Gastroesophageal sphincter (tissue), 3 donors: ENCODE measurements at regions not wholly inside any gene's neighbourhood (a gene's known extent, or its start where the extent isn't known, plus 50 kb on each side); places are given as distances from the start of the nearest gene placed in this dataset.

Experiments
- CTCF ChIP-seq, 4 experiments: fragments of 200-600 bp in 2 of 4; fragments of 450-650 bp in 2 of 4; sonication (generic) in 1 of 4; IDR thresholded peaks; one replicate each; pipeline ENCODE4 v1.5.1; 2017 to 2019; ENCODE audit warnings: antibody characterized with exemption in 4 of 4, mild to moderate bottlenecking in 2 of 4, moderate library complexity in 2 of 4
- EP300 ChIP-seq: sonication (generic); formaldehyde crosslinking; IDR thresholded peaks from one replicate; pipeline ENCODE4 v1.6.1; 2017; ENCODE audit warnings: antibody characterized with exemption, mild to moderate bottlenecking
- POLR2AphosphoS5 ChIP-seq: sonication (generic); formaldehyde crosslinking; IDR thresholded peaks from one replicate; pipeline ENCODE4 v1.6.1; 2017; ENCODE audit warnings: antibody characterized with exemption

GRCh38 chr5:136598802-136599404, 233.6 kb upstream of the TRPC7 start:
- no peak for TF ChIP-seq CTCF (IDR thresholded peaks at IDR 0.05)
- TF ChIP-seq EP300 = no peak
- no peak for TF ChIP-seq POLR2AphosphoS5
